ELF-1 (cell line): ENCODE measurements at regions not wholly inside any gene's neighbourhood (a gene's known extent, or its start where the extent isn't known, plus 50 kb on each side); places are given as distances from the start of the nearest gene placed in this dataset.
"Not testable (repeated sequence)": the region's sequence is repeated elsewhere in the genome, so short reads cannot be mapped to it uniquely, and the experiment has no call there.

Source experiments
- DNase-seq: peaks from one replicate; pipeline ENCODE4 v3.0.0-alpha.2; 2016; ENCODE audit warnings: low read depth, low spot score

GRCh38 chr1:189311915-189312314 lies 1165.7 kb downstream of the BRINP3 start:
- no peak for DNase-seq

GRCh38 chr1:189312499-189312898 lies 1165.2 kb downstream of the BRINP3 start:
- no peak for DNase-seq

GRCh38 chr1:189313488-189313887 lies 1164.2 kb downstream of the BRINP3 start:
- DNase-seq = no peak

- DNase-seq = no peak
These were observed 1162.4 kb downstream of the BRINP3 start for GRCh38 chr1:189315035-189315901.

- DNase-seq = no peak
These were observed 1154.6 kb downstream of the BRINP3 start for GRCh38 chr1:189323091-189323490.

GRCh38 chr1:189331071-189331470 lies 1146.6 kb downstream of the BRINP3 start:
- DNase-seq = not testable (repeated sequence)

GRCh38 chr1:189336115-189337100 lies 1141.3 kb downstream of the BRINP3 start:
- no peak for DNase-seq

- no peak for DNase-seq
These were observed 1128.1 kb downstream of the BRINP3 start for GRCh38 chr1:189349607-189350006.

- no peak for DNase-seq
These were observed 1126.6 kb downstream of the BRINP3 start for GRCh38 chr1:189350983-189351616.

- no peak for DNase-seq
These were observed 1125.7 kb downstream of the BRINP3 start for GRCh38 chr1:189351960-189352359.

GRCh38 chr1:189356206-189356605 lies 1121.5 kb downstream of the BRINP3 start:
- DNase-seq = no peak

GRCh38 chr1:189357317-189357716 lies 1120.3 kb downstream of the BRINP3 start:
- no peak for DNase-seq

GRCh38 chr1:189369612-189370011 lies 1108.1 kb downstream of the BRINP3 start:
- no peak for DNase-seq

GRCh38 chr1:189374816-189375215 lies 1102.8 kb downstream of the BRINP3 start:
- DNase-seq = no peak

GRCh38 chr1:189405419-189405818 lies 1072.2 kb downstream of the BRINP3 start:
- DNase-seq = no peak

GRCh38 chr1:189409774-189410173 lies 1067.9 kb downstream of the BRINP3 start:
- DNase-seq = no peak

GRCh38 chr1:189424746-189425331 lies 1052.8 kb downstream of the BRINP3 start:
- no peak for DNase-seq

- peak; percentile 45 for DNase-seq
These were observed 1048.1 kb downstream of the BRINP3 start for GRCh38 chr1:189429610-189430009.

GRCh38 chr1:189431447-189431846 lies 1046.2 kb downstream of the BRINP3 start:
- DNase-seq = no peak

GRCh38 chr1:189432753-189433152 lies 1044.9 kb downstream of the BRINP3 start:
- DNase-seq = no peak

- no peak for DNase-seq
These were observed 1043.2 kb downstream of the BRINP3 start for GRCh38 chr1:189434461-189434860.
